H9 (cell line): ENCODE measurements at regions not wholly inside any gene's neighbourhood (a gene's known extent, or its start where the extent isn't known, plus 50 kb on each side); places are given as distances from the start of the nearest gene placed in this dataset.

ENCODE experiments used
- DNase-seq: peaks from one replicate; pipeline ENCODE4 v3.0.0-alpha.2; 2017
- H2AFZ ChIP-seq: one replicate; pipeline ENCODE4 v1.6.1; 2013; ENCODE audit warnings: mild to moderate bottlenecking, low read length, control low read depth, moderate library complexity
- H2AK5ac ChIP-seq: 2 replicates; pipeline ENCODE4 v1.6.1; 2013; ENCODE audit warnings: low read length, control low read depth, mixed read lengths; ENCODE audit not compliant: insufficient read length
- H2BK120ac ChIP-seq: one replicate; pipeline ENCODE4 v1.6.1; 2013; ENCODE audit warnings: low read depth, mild to moderate bottlenecking, low read length, control low read depth, inconsistent platforms; ENCODE audit not compliant: poor library complexity, severe bottlenecking
- H2BK12ac ChIP-seq: 2 replicates; pipeline ENCODE4 v1.6.1; 2013; ENCODE audit warnings: low read length, control low read depth, mixed read lengths, low read depth; ENCODE audit not compliant: insufficient read length
- H2BK15ac ChIP-seq: 2 replicates; pipeline ENCODE4 v1.6.1; 2013; ENCODE audit warnings: low read depth, low read length, control low read depth
- H2BK20ac ChIP-seq: one replicate; pipeline ENCODE4 v1.6.1; 2013; ENCODE audit warnings: low read depth, mild to moderate bottlenecking, low read length, control low read depth, inconsistent platforms; ENCODE audit not compliant: poor library complexity, severe bottlenecking
- H2BK5ac ChIP-seq: 2 replicates; pipeline ENCODE4 v1.6.1; 2013; ENCODE audit warnings: low read length, control low read depth, mixed read lengths; ENCODE audit not compliant: insufficient read length
- H3K14ac ChIP-seq: 2 replicates; pipeline ENCODE4 v1.6.1; 2013; ENCODE audit warnings: low read length, control low read depth; ENCODE audit not compliant: insufficient read depth
- H3K18ac ChIP-seq: 2 replicates; pipeline ENCODE4 v1.6.1; 2013; ENCODE audit warnings: low read depth, mild to moderate bottlenecking, mixed read lengths, low read length, control low read depth; ENCODE audit not compliant: insufficient read length
- H3K23ac ChIP-seq: 2 replicates; pipeline ENCODE4 v1.6.1; 2013; ENCODE audit warnings: low read length, control low read depth, mixed read lengths, low read depth; ENCODE audit not compliant: insufficient read length
- H3K23me2 ChIP-seq: 2 replicates; pipeline ENCODE4 v1.6.1; 2013; ENCODE audit warnings: low read depth, mild to moderate bottlenecking, mixed read lengths, low read length, control low read depth; ENCODE audit not compliant: insufficient read length, poor library complexity, severe bottlenecking
- H3K27ac ChIP-seq: 2 replicates; pipeline ENCODE4 v1.5.1; 2013; ENCODE audit warnings: low read length, control low read depth, mixed read lengths, low read depth; ENCODE audit not compliant: insufficient read length
- H3K27me3 ChIP-seq: 2 replicates; pipeline ENCODE4 v1.6.1; 2013; ENCODE audit warnings: low read length, control low read depth, inconsistent platforms; ENCODE audit not compliant: insufficient read depth
- H3K4ac ChIP-seq: 2 replicates; pipeline ENCODE4 v1.6.1; 2013; ENCODE audit warnings: low read depth, mild to moderate bottlenecking, control low read depth, inconsistent platforms, low read length, moderate library complexity
- H3K4me1 ChIP-seq: 2 replicates; pipeline ENCODE4 v1.6.1; 2013; ENCODE audit warnings: low read length, control low read depth, inconsistent platforms; ENCODE audit not compliant: insufficient read depth
- H3K4me2 ChIP-seq: 2 replicates; pipeline ENCODE4 v1.6.1; 2013; ENCODE audit warnings: low read length, control low read depth, mixed read lengths; ENCODE audit not compliant: insufficient read length, insufficient read depth
- H3K56ac ChIP-seq: 2 replicates; pipeline ENCODE4 v1.6.1; 2013; ENCODE audit warnings: low read depth, mild to moderate bottlenecking, mixed read lengths, low read length, control low read depth; ENCODE audit not compliant: insufficient read length
- H3K79me1 ChIP-seq: 2 replicates; pipeline ENCODE4 v1.6.1; 2013; ENCODE audit warnings: low read depth, mild to moderate bottlenecking, moderate library complexity, low read length, control low read depth, inconsistent platforms; ENCODE audit not compliant: insufficient read depth, poor library complexity, severe bottlenecking
- H3K79me2 ChIP-seq: 2 replicates; pipeline ENCODE4 v1.6.1; 2013; ENCODE audit warnings: low read length, control low read depth, inconsistent platforms; ENCODE audit not compliant: insufficient read depth
- H3K9ac ChIP-seq: 2 replicates; pipeline ENCODE4 v1.6.1; 2013; ENCODE audit warnings: low read length, control low read depth, mixed read lengths; ENCODE audit not compliant: insufficient read length; ENCODE audit errors: extremely low read depth
- H3K9me3 ChIP-seq: one replicate; pipeline ENCODE4 v1.6.1; 2013; ENCODE audit warnings: low read depth, low read length, inconsistent platforms; ENCODE audit not compliant: control insufficient read depth
- H3T11ph ChIP-seq: one replicate; pipeline ENCODE4 v1.6.1; 2013; ENCODE audit warnings: mild to moderate bottlenecking, low read length, control low read depth, inconsistent platforms
- H4K20me1 ChIP-seq: one replicate; pipeline ENCODE4 v1.6.1; 2013; ENCODE audit not compliant: control insufficient read depth, insufficient read length, insufficient read depth
- H4K5ac ChIP-seq: 2 replicates; pipeline ENCODE4 v1.6.1; 2013; ENCODE audit warnings: low read depth, mild to moderate bottlenecking, mixed read lengths, low read length, control low read depth; ENCODE audit not compliant: insufficient read length
- H4K8ac ChIP-seq: replicated peaks from 2 replicates; pipeline ENCODE4 v1.6.1; 2013; ENCODE audit warnings: low read length, control low read depth, mixed read lengths, low read depth; ENCODE audit not compliant: insufficient read length
- H4K91ac ChIP-seq: 2 replicates; pipeline ENCODE4 v1.6.1; 2013; ENCODE audit warnings: low read depth, mild to moderate bottlenecking, moderate library complexity, mixed read lengths, low read length, control low read depth; ENCODE audit not compliant: insufficient read length
- H3K27ac Mint-ChIP-seq, 3 experiments: 2 replicates in 2 of 3; 3 replicates in 1 of 3; pipeline ENCODE4 v1.8.0; 2020 to 2021; ENCODE audit warnings: mixed read lengths in 3 of 3, mild to moderate bottlenecking in 1 of 3, moderate library complexity in 1 of 3
- H3K27me3 Mint-ChIP-seq: 2 replicates; pipeline ENCODE4 v1.8.0; 2021; ENCODE audit warnings: low read depth, mild to moderate bottlenecking, moderate library complexity, mixed read lengths
- H3K36me3 Mint-ChIP-seq, 3 experiments: 2 replicates in 2 of 3; 3 replicates in 1 of 3; pipeline ENCODE4 v1.8.0; 2020 to 2021; ENCODE audit warnings: low read depth in 3 of 3, mixed read lengths in 3 of 3; ENCODE audit not compliant: insufficient read depth in 1 of 3
- H3K4me1 Mint-ChIP-seq, 2 experiments: 2 replicates each; pipeline ENCODE4 v1.8.0; 2020; ENCODE audit warnings: mixed read lengths in 2 of 2
- H3K4me3 Mint-ChIP-seq, 2 experiments: 2 replicates in 1 of 2; 3 replicates in 1 of 2; pipeline ENCODE4 v1.8.0; 2020 to 2021; ENCODE audit warnings: mild to moderate bottlenecking in 2 of 2, mixed read lengths in 2 of 2, moderate library complexity in 1 of 2
- H3K9me3 Mint-ChIP-seq, 2 experiments: 2 replicates in 1 of 2; 3 replicates in 1 of 2; pipeline ENCODE4 v1.8.0; 2020; ENCODE audit warnings: mild to moderate bottlenecking in 2 of 2, mixed read lengths in 2 of 2, moderate library complexity in 1 of 2
- CTCF ChIP-seq: fragments of 200-600 bp; sonication (generic); conservative IDR thresholded peaks from 3 replicates; pipeline ENCODE4 v1.8.0; 2021; ENCODE audit warnings: antibody characterized with exemption, mild to moderate bottlenecking
- WGBS: extraction: QIAGEN DNeasy Blood & Tissue Kit; methylation state at CpG from one replicate; pipeline ENCODE4 v1.1.7; 2013; ENCODE audit warnings: missing lambda C conversion rate, low lambda C conversion rate, mixed read lengths; ENCODE audit not compliant: insufficient read length; ENCODE audit errors: extremely low coverage; 5-methylcytosine and 5-hydroxymethylcytosine counted together

- peaks cover 7 to 11% of the 10 kb centered on the region in 2 experiments; a peak in 3 of 5 replicates for H3K9me3 Mint-ChIP-seq
- no peak overlapping the region for H3K56ac ChIP-seq
- H2AFZ ChIP-seq, result no peak overlapping the region
- WGBS, result no CpG with 5 or more reads among the region's 3 CpGs
- no peak overlapping the region for H3T11ph ChIP-seq
- no peak overlapping the region for H3K14ac ChIP-seq
- no peaks in the 10 kb centered on the region for H3K9me3 ChIP-seq
- no peak for DNase-seq
- H3K79me2 ChIP-seq, result no peaks in the 10 kb centered on the region
- no peak overlapping the region for H3K23ac ChIP-seq
- no peak overlapping the region for H2BK20ac ChIP-seq
- H2BK5ac ChIP-seq, result no peak overlapping the region
- no peak overlapping the region for H2AK5ac ChIP-seq
- no peaks in the 10 kb centered on the region for H3K23me2 ChIP-seq
- no peak overlapping the region; a peak in 1 of 7 replicates for H3K27ac Mint-ChIP-seq
- H3K4me2 ChIP-seq, result no peak overlapping the region
- no peak overlapping the region for H4K91ac ChIP-seq
- no peak overlapping the region for H2BK120ac ChIP-seq
- H3K18ac ChIP-seq, result no peak overlapping the region
- no peaks in the 10 kb centered on the region for H4K20me1 ChIP-seq
- no peaks in the 10 kb centered on the region for H3K4me1 Mint-ChIP-seq
- no peaks in the 10 kb centered on the region for H3K27me3 ChIP-seq
- H2BK15ac ChIP-seq, result no peak overlapping the region
- no peak overlapping the region for H3K4ac ChIP-seq
- no peaks in the 10 kb centered on the region for H3K27me3 Mint-ChIP-seq
- H3K27ac ChIP-seq, result no peak overlapping the region
- peaks cover 0 to 4% (median 0%) of the 10 kb centered on the region in 3 experiments; a peak in 2 of 7 replicates for H3K36me3 Mint-ChIP-seq
- H3K9ac ChIP-seq, result no peak overlapping the region
- no peak overlapping the region for H4K5ac ChIP-seq
- H4K8ac ChIP-seq, result no peak overlapping the region
- H3K79me1 ChIP-seq, result no peaks in the 10 kb centered on the region
- TF ChIP-seq CTCF, result no peak
- no peaks in the 10 kb centered on the region for H3K4me1 ChIP-seq
- H3K4me3 Mint-ChIP-seq, result no peak overlapping the region
- H2BK12ac ChIP-seq, result no peak overlapping the region
These were observed 131.1 kb upstream of the NR3C2 start for GRCh38 chr4:148573296-148573695.
